Prostate gland (tissue), 1 donor: ENCODE measurements at regions not wholly inside any gene's neighbourhood (a gene's known extent, or its start where the extent isn't known, plus 50 kb on each side); places are given as distances from the start of the nearest gene placed in this dataset.

Experiments
- POLR2A ChIP-seq: fragments of 450-650 bp; IDR thresholded peaks from one replicate; pipeline ENCODE4 v1.6.1; 2016; ENCODE audit warnings: antibody characterized with exemption, mild to moderate bottlenecking
- POLR2AphosphoS5 ChIP-seq: sonication (generic); formaldehyde crosslinking; IDR thresholded peaks from one replicate; pipeline ENCODE4 v1.6.1; 2017; ENCODE audit warnings: antibody characterized with exemption

- no peak for TF ChIP-seq POLR2AphosphoS5
- no peak for TF ChIP-seq POLR2A
Measured at GRCh38 chr13:73732350-73732749, 401.9 kb downstream of the KLF12 start.
